ENCODE measurements at regions not wholly inside any gene's neighbourhood (a gene's known extent, or its start where the extent isn't known, plus 50 kb on each side); places are given as distances from the start of the nearest gene placed in this dataset.

DNA sequence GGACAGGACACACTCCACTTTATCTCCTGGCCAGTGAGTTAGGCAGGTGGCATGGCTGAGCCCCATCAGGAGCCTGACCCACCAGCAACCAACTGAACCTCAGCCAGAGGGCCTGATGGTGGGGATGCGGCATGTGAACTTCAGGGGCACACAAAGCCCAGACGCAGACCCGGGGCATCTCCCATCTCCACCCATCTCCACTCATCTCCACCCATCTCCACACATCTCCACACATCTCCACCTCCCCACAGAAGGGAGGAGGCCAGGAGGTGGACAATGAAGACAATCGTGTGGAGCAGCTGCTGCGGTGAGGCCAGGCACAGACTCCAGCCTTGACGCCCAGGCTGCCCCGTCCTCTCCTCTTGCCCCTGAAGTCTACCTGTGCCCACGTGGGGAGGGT, 340.8 kb downstream of the CTTN start:
- no peak overlapping the region for H3K27ac ChIP-seq
- DNase-seq (ENCODE audit: low spot score), result no peak
- H3K36me3 ChIP-seq (replicated peaks; ENCODE audit: insufficient read depth, low read depth), result no peaks in the 10 kb centered on the region
- no peak for TF ChIP-seq CTCF (IDR thresholded peaks at IDR 0.05; ENCODE audit: poor library complexity)
- no peak for TF ChIP-seq EZH2 (IDR thresholded peaks at IDR 0.05; ENCODE audit: borderline replicate concordance)
- TF ChIP-seq EZH2phosphoT487 (IDR thresholded peaks at IDR 0.05; ENCODE audit: low read depth, severe bottlenecking, unreplicated experiment), result no peak
- no peak overlapping the region for H2AFZ ChIP-seq
- no peaks in the 10 kb centered on the region for H4K20me1 ChIP-seq (ENCODE audit: insufficient read depth, poor library complexity, severe bottlenecking)
- no peaks in the 10 kb centered on the region for H3K9me3 ChIP-seq (ENCODE audit: low read depth)
- no peak overlapping the region for H3K4me2 ChIP-seq
- no peak overlapping the region for H3K4me3 ChIP-seq
- no peaks in the 10 kb centered on the region for H3K9me2 ChIP-seq (replicated peaks; ENCODE audit: insufficient read depth)
- WGBS (ENCODE audit: low lambda C conversion rate, missing lambda C conversion rate), result 94% methylated on average over 8 of the region's 8 CpGs
- H3K27me3 ChIP-seq, result no peaks in the 10 kb centered on the region
- no peaks in the 10 kb centered on the region for H3K79me2 ChIP-seq
- H3K4me1 ChIP-seq (ENCODE audit: insufficient read depth), result peaks cover 5% of the 10 kb centered on the region

GRCh38 chr11:70739811-70740487, 341.6 kb downstream of the CTTN start:
- Histone ChIP-seq H3K4me1 (ENCODE audit: insufficient read depth) (peaks cover 5% of the 10 kb centered on the region), H3K79me2 (no peaks in the 10 kb centered on the region), H3K27me3 (no peaks in the 10 kb centered on the region), H4K20me1 (ENCODE audit: insufficient read depth, poor library complexity, severe bottlenecking) (no peaks in the 10 kb centered on the region), H3K9me3 (ENCODE audit: low read depth) (no peaks in the 10 kb centered on the region), H2AFZ (no peak overlapping the region), H3K4me2 (no peak overlapping the region), H3K9me2 (replicated peaks; ENCODE audit: insufficient read depth) (no peaks in the 10 kb centered on the region), H3K4me3 (no peak overlapping the region), H3K36me3 (replicated peaks; ENCODE audit: insufficient read depth, low read depth) (no peaks in the 10 kb centered on the region), H3K27ac (no peak overlapping the region)
- 82% methylated on average over 20 of the region's 20 CpGs for WGBS (ENCODE audit: low lambda C conversion rate, missing lambda C conversion rate)
- TF ChIP-seq EZH2 (IDR thresholded peaks at IDR 0.05; ENCODE audit: borderline replicate concordance), result no peak
- no peak for TF ChIP-seq EZH2phosphoT487 (IDR thresholded peaks at IDR 0.05; ENCODE audit: low read depth, severe bottlenecking, unreplicated experiment)
- no peak for TF ChIP-seq CTCF (IDR thresholded peaks at IDR 0.05; ENCODE audit: poor library complexity)
- no peak for DNase-seq (ENCODE audit: low spot score)

GRCh38 chr11:70740488-70740851, 342.1 kb downstream of the CTTN start:
- WGBS (ENCODE audit: low lambda C conversion rate, missing lambda C conversion rate), result 74% methylated on average over 6 of the region's 6 CpGs

More at GRCh38 chr11:70740488-70740851, 342.1 kb downstream of the CTTN start:
- Histone ChIP-seq H3K27me3 (no peaks in the 10 kb centered on the region), H4K20me1 (ENCODE audit: insufficient read depth, poor library complexity, severe bottlenecking) (no peaks in the 10 kb centered on the region), H3K4me3 (no peak overlapping the region), H2AFZ (no peak overlapping the region), H3K4me2 (no peak overlapping the region), H3K27ac (no peak overlapping the region), H3K79me2 (no peaks in the 10 kb centered on the region), H3K9me3 (ENCODE audit: low read depth) (no peaks in the 10 kb centered on the region), H3K9me2 (replicated peaks; ENCODE audit: insufficient read depth) (no peaks in the 10 kb centered on the region), H3K36me3 (replicated peaks; ENCODE audit: insufficient read depth, low read depth) (no peaks in the 10 kb centered on the region), H3K4me1 (ENCODE audit: insufficient read depth) (peaks cover 5% of the 10 kb centered on the region)
- TF ChIP-seq EZH2 (IDR thresholded peaks at IDR 0.05; ENCODE audit: borderline replicate concordance) (no peak), EZH2phosphoT487 (IDR thresholded peaks at IDR 0.05; ENCODE audit: low read depth, severe bottlenecking, unreplicated experiment) (no peak), CTCF (IDR thresholded peaks at IDR 0.05; ENCODE audit: poor library complexity) (no peak)
- DNase-seq (ENCODE audit: low spot score), result no peak
